VCaP (cell line): ENCODE measurements at regions not wholly inside any gene's neighbourhood (a gene's known extent, or its start where the extent isn't known, plus 50 kb on each side); places are given as distances from the start of the nearest gene placed in this dataset.
"Not testable (repeated sequence)": the region's sequence is repeated elsewhere in the genome, so short reads cannot be mapped to it uniquely, and the experiment has no call there.

ENCODE experiments used
- H3K27ac ChIP-seq: fragments of 450-650 bp; 2 replicates; pipeline ENCODE4 v1.5.1; 2017
- TF ChIP-seq, protein P1 (sequence below): fragments of 450-650 bp; conservative IDR thresholded peaks from 2 replicates; pipeline ENCODE4 v1.5.1; 2017; ENCODE audit warnings: mild to moderate bottlenecking, moderate library complexity

DNA sequence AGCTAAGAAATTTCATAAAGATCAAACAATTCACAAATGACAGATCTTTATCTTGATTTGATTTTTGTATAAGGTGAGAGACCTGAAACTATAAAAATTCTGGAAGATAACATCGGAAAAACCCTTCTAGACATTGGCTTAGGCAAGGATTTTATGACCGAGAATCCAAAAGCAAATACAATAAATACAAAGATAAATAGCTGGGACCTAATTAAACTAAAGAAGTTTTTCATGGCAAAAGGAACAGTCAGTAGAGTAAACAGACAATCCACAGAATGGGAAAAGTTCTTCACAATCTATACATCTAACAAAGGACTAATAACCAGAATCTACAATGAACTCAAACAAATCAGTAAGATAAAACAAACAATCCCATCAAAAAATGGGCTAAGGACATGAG, 116.9 kb upstream of the BCHE start:
- TF ChIP-seq, protein P1, sequence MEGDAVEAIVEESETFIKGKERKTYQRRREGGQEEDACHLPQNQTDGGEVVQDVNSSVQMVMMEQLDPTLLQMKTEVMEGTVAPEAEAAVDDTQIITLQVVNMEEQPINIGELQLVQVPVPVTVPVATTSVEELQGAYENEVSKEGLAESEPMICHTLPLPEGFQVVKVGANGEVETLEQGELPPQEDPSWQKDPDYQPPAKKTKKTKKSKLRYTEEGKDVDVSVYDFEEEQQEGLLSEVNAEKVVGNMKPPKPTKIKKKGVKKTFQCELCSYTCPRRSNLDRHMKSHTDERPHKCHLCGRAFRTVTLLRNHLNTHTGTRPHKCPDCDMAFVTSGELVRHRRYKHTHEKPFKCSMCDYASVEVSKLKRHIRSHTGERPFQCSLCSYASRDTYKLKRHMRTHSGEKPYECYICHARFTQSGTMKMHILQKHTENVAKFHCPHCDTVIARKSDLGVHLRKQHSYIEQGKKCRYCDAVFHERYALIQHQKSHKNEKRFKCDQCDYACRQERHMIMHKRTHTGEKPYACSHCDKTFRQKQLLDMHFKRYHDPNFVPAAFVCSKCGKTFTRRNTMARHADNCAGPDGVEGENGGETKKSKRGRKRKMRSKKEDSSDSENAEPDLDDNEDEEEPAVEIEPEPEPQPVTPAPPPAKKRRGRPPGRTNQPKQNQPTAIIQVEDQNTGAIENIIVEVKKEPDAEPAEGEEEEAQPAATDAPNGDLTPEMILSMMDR = no peak
- no peak overlapping the region for H3K27ac ChIP-seq

DNA sequence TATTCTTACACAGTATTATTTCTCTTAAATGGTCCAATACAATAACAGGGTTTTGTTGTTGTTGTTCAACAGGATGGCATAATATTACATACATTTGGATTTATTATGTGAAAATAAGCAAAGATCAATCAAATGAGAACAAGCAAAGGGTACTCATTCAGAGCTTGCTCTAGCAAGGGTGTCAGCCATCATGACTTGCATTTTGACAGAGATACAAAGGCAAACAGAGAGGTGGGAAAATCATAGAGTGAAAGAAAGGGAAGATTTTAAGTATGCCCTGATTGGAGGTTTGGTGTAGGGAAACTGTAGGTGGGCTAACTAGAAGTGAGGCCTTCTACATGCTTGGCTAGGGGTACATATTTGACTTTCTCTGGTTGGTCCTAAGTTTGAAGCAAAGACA, 109.1 kb upstream of the BCHE start:
- TF ChIP-seq, protein P1 = no peak
- H3K27ac ChIP-seq = no peak overlapping the region

DNA sequence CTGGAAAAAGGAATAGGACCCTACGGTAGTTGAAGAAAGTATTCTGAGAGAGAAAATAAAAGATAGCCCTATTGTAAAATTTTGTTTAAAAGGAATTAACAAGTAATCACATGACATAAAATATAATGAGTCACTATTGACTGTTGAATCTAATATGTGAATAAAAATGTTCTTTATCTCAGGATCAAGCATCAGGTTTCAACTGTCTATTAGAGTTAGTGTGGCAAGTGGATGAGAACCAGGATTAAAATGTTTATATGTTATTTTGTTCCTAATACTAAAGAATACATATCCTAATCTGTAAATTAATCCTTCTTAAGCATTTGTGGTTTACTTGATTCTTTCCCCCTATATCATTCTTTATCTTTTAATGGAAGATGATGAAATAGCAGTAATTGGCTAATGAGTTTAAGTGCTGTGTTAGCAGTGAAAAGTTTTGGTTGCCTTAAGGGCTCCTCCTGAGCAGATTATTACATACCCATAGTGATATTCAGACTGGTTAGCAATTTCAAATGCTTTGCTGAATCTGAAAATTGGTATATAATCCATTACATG, 101.8 kb upstream of the BCHE start:
- TF ChIP-seq, protein P1 = no peak
- no peak overlapping the region for H3K27ac ChIP-seq

DNA sequence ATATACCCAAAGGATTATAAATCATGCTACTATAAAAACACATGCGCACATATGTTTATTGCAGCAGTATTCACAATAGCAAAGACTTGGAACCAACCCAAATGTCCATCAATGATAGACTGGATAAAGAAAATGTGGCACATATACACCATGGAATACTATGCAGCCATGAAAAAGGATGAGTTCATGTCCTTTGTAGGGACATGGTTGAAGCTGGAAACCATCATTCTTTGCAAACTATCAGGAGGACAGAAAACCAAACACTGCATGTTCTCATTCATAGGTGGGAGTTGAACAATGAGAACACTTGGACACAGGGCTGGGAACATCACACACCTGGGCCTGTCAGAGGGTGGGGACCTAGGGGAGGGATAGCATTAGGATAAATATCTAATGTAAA, 98.9 kb upstream of the BCHE start:
- not testable (repeated sequence) for H3K27ac ChIP-seq

DNA sequence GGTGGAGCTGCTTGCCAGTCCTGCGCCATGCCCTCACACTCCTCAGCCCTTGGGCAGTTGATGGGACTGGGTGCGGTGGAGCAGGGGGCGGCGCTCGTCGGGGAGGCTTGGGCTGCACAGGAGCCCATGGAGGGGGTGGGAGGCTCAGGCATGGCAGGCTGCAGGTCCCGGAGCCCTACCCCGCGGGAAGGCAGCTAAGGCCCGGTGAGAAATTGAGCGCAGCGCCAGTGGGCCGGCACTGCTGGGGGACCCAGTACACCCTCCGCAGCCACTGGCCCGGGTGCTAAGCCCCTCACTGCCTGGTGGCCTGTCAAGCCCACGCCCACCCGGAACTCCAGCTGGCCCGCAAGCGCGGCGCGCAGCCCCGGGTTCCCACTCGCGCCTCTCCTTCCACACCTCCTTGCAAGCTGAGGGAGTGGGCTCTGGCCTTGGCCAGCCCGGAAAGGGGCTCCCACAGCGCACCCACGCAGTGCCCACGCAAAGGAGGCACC, 87.1 kb upstream of the BCHE start:
- not testable (repeated sequence) for H3K27ac ChIP-seq

DNA sequence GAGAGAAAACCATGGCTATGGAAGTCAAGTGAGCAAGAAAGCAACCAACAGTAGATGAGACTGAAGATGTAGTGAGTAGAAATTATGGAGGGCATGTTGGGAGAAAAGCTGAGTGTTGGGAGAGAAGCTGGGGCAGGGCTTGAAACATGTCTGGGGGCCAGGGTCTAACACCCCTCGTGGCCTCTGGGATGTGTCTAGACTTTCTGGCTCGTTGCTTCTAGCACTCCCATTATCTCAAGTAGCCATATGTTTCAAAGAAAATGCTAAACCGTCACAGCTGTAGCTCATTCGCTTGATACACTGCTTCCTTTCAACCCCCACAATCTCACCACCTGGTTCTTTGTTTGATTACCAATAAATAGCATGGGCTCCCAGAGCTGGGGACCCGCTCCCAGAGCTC, 83.8 kb upstream of the BCHE start:
- no peak overlapping the region for H3K27ac ChIP-seq
- TF ChIP-seq, protein P1 = no peak

DNA sequence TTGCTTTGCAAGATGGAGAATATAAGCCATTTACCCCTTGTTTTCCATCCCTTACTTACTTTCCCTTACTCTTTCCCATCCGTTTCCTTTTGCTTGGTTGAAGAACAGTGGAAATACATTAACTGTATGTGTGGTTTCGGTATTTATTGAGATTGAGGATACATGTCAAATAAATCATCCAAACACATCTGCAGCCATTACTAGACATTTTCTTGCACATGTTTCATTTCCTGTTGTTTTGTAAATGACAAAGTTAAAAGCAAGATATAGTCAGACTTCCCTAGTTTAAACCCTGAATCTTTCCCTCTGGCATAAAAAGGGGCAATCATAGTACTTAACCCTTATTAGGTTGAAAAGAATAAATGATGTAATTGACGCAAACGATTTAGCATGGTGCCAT, 82.1 kb upstream of the BCHE start:
- H3K27ac ChIP-seq = no peak overlapping the region
- TF ChIP-seq, protein P1 = no peak

DNA sequence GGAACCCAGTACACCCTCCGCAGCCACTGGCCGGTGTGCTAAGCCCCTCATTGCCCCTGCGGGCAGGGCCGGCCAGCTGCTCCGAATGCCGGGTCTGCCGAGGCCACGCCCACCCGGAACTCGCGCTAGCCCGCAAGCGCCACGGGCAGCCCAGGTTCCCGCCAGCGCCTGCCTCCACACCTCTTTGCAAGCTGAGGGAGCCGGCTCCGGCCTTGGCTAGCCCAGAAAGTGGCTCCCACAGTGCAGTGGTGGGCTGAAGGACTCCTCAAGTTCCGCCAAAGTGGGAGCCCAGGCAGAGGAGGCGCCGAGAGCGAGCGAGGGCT, 81.4 kb upstream of the BCHE start:
- TF ChIP-seq, protein P1 = no peak

DNA sequence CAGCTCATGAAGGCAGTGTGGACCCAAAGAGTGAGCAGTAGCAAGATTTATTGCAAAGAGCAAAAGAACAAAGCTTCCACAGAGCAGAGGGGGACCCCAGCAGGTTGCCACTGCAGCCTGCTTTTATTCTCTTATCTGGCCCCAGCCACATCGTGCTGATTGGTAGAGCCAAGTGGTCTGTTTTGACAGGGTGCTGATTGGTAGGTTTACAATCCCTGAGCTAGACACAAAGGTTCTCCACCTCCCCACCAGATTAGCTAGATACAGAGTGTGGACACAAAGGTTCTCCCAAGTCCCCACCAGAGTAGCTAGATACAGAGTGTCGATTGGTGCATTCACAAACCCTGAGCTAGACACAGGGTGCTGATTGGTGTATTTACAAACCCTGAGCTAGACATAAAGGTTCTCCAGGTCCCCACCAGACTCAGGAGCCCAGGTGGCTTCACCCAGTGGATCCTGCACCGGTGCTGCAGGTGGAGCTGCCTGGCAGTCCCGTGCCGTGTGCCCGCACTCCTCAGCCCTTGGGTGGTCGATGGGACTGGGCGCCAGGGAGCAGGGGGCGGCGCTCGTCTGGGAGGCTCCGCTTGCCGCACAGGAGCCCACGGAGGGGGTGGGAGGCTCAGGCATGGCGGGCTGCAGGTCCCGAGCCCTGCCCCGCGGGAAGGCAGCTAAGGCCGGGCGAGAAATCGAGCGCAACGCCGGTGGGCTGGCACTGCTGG, 80.9 kb upstream of the BCHE start:
- H3K27ac ChIP-seq = not testable (repeated sequence)

More for the DNA sequence above, 81.4 kb upstream of the BCHE start:
- H3K27ac ChIP-seq = no peak overlapping the region

DNA sequence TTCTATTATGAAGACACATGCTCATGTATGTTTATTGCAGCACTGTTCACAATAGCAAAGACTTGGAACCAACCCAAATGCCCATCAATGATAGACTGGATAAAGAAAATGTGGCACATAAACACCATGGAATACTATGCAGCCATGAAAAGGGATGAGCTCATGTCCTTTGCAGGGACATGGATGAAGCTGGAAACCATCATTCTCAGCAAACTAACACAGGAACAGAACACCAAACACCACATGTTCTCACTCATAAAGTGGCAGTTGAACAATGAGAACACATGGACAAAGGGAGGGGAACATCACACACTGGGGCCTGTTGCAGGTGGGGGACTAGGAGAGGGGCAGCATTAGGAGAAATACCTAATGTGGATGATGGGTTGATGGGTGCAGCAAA, 77.9 kb upstream of the BCHE start:
- not testable (repeated sequence) for H3K27ac ChIP-seq
